ENCODE measurements at regions not wholly inside any gene's neighbourhood (a gene's known extent, or its start where the extent isn't known, plus 50 kb on each side); places are given as distances from the start of the nearest gene placed in this dataset.

- DNase-seq, result no peak
- no peak for TF ChIP-seq CTCF (IDR thresholded peaks at IDR 0.05)
- no peak overlapping the region for H3K27ac ChIP-seq
- no peaks in the 10 kb centered on the region for H3K4me1 ChIP-seq
- H3K4me3 ChIP-seq, result no peak overlapping the region
- peaks cover 0 to 5% (median 0%) of the 10 kb centered on the region in 7 donors for H3K27me3 ChIP-seq
- peaks cover 0 to 3% (median 0%) of the 10 kb centered on the region in 11 donors for H3K9me3 ChIP-seq
- intact Hi-C loops (cut with DNase I), result no loop called here
- no peaks in the 10 kb centered on the region for H3K36me3 ChIP-seq
- 78 to 97% methylated on average over 1 of the region's 1 CpG for WGBS, 2 donors
- no peak for ATAC-seq
Observed at GRCh38 chr1:215502081-215502480, 65.0 kb upstream of the KCTD3 start.

GRCh38 chr1:215507119-215507518 lies 60.0 kb upstream of the KCTD3 start:
- H3K9me3 ChIP-seq, result peaks cover 0 to 47% (median 22%) of the 10 kb centered on the region in 11 donors
- 71 to 78% methylated on average over 1 of the region's 1 CpG for WGBS, 2 donors
- H3K27ac ChIP-seq, result no peak overlapping the region
- no peak for ATAC-seq
- no peaks in the 10 kb centered on the region for H3K36me3 ChIP-seq
- intact Hi-C loops (cut with DNase I), result no loop called here
- DNase-seq, result no peak
- no peaks in the 10 kb centered on the region for H3K4me1 ChIP-seq
- H3K4me3 ChIP-seq, result no peak overlapping the region
- no peak for TF ChIP-seq CTCF (IDR thresholded peaks at IDR 0.05)
- no peaks in the 10 kb centered on the region for H3K27me3 ChIP-seq

GRCh38 chr1:215508311-215508710 lies 58.8 kb upstream of the KCTD3 start:
- ATAC-seq, result no peak

More at GRCh38 chr1:215508311-215508710, 58.8 kb upstream of the KCTD3 start:
- Histone ChIP-seq H3K9me3 (peaks cover 0 to 59% (median 22%) of the 10 kb centered on the region in 11 donors), H3K27ac (no peak overlapping the region), H3K4me3 (no peak overlapping the region), H3K36me3 (no peaks in the 10 kb centered on the region), H3K27me3 (no peaks in the 10 kb centered on the region), H3K4me1 (no peaks in the 10 kb centered on the region)
- 80 to 81% methylated on average over 3 of the region's 3 CpGs for WGBS, 2 donors
- no peak for DNase-seq
- TF ChIP-seq CTCF (IDR thresholded peaks at IDR 0.05), result no peak
- intact Hi-C loops (cut with DNase I), result no loop called here

All from heart right ventricle (tissue), 16 donors.